Liver (tissue), 3 donors: ENCODE measurements at regions not wholly inside any gene's neighbourhood (a gene's known extent, or its start where the extent isn't known, plus 50 kb on each side); places are given as distances from the start of the nearest gene placed in this dataset.

Experiments used
- ATF3 ChIP-seq: IDR thresholded peaks from 2 replicates; pipeline ENCODE4 v1.6.1; 2016; ENCODE audit warnings: antibody characterized with exemption
- CTCF ChIP-seq: fragments of 150-350 bp; IDR thresholded peaks from 2 replicates; pipeline ENCODE4 v1.5.1; 2017; ENCODE audit warnings: improper control_type of control experiment, low read depth, low read length; ENCODE audit not compliant: missing input control
- EGR1 ChIP-seq, 2 donors: IDR thresholded peaks; 2 replicates each; pipeline ENCODE4 v1.6.1; 2016 to 2018; ENCODE audit warnings: antibody characterized with exemption in 2 of 2, low read depth in 2 of 2
- FOXA1 ChIP-seq: IDR thresholded peaks from 2 replicates; pipeline ENCODE4 v1.6.1; 2016; ENCODE audit warnings: antibody characterized with exemption
- GABPA ChIP-seq, 2 donors: IDR thresholded peaks in 1 of 2; conservative IDR thresholded peaks in 1 of 2; 2 replicates each; pipeline ENCODE4 v1.6.1; 2016; ENCODE audit warnings: antibody characterized with exemption in 2 of 2, mild to moderate bottlenecking in 1 of 2, moderate library complexity in 1 of 2
- JUND ChIP-seq, 2 donors: IDR thresholded peaks; 2 replicates each; pipeline ENCODE4 v1.6.1; 2016; ENCODE audit warnings: antibody characterized with exemption in 2 of 2
- MAX ChIP-seq: IDR thresholded peaks from 2 replicates; pipeline ENCODE4 v1.6.1; 2016; ENCODE audit warnings: antibody characterized with exemption
- RAD21 ChIP-seq, 2 donors: IDR thresholded peaks; 2 replicates each; pipeline ENCODE4 v1.6.1; 2016; ENCODE audit warnings: antibody characterized with exemption in 2 of 2, mild to moderate bottlenecking in 2 of 2
- REST ChIP-seq: IDR thresholded peaks from 2 replicates; pipeline ENCODE4 v1.6.1; 2016; ENCODE audit warnings: antibody characterized with exemption, mild to moderate bottlenecking
- YY1 ChIP-seq: IDR thresholded peaks from 2 replicates; pipeline ENCODE4 v1.6.1; 2016; ENCODE audit warnings: antibody characterized with exemption, mild to moderate bottlenecking
- TF ChIP-seq, protein P1 (sequence below): IDR thresholded peaks from 2 replicates; pipeline ENCODE4 v1.6.1; 2016; ENCODE audit warnings: antibody characterized with exemption
- donor health status: healthy.
- donor health status: healthy.

DNA sequence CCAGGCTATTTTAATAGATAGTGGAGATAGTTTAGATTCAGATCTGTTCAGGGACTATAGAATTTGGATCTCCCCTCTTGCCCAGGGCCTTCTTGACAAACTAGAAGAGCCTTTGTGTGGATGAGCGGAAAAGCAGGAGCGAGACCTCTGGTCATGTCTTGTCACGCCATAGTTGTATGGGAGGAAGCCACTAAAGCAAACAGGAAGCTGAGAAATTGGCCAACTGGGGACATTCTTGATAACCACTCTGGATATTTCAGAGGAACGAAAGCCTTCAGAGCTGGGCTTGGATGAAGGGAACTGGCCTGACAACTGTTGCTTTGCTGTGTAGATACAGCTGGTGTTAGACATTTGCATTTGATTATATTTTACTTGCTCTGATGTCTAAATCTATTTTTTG, 54.1 kb upstream of the EXOC2 start:
- TF ChIP-seq RAD21 (IDR thresholded peaks at IDR 0.05) (no peak), ATF3 (no peak), YY1 (no peak), CTCF (no peak), GABPA (IDR thresholded peaks at IDR 0.05 in 1 of 2, conservative IDR thresholded peaks at IDR 0.05 in 1 of 2) (no peak), JUND (IDR thresholded peaks at IDR 0.05) (no peak), EGR1 (IDR thresholded peaks at IDR 0.05; ENCODE audit: low read depth in 2 of 2) (no peak), FOXA1 (no peak), MAX (no peak), REST (no peak)
- TF ChIP-seq, protein P1, sequence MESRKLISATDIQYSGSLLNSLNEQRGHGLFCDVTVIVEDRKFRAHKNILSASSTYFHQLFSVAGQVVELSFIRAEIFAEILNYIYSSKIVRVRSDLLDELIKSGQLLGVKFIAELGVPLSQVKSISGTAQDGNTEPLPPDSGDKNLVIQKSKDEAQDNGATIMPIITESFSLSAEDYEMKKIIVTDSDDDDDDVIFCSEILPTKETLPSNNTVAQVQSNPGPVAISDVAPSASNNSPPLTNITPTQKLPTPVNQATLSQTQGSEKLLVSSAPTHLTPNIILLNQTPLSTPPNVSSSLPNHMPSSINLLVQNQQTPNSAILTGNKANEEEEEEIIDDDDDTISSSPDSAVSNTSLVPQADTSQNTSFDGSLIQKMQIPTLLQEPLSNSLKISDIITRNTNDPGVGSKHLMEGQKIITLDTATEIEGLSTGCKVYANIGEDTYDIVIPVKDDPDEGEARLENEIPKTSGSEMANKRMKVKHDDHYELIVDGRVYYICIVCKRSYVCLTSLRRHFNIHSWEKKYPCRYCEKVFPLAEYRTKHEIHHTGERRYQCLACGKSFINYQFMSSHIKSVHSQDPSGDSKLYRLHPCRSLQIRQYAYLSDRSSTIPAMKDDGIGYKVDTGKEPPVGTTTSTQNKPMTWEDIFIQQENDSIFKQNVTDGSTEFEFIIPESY, result no peak
